H9 (cell line): ENCODE measurements at regions not wholly inside any gene's neighbourhood (a gene's known extent, or its start where the extent isn't known, plus 50 kb on each side); places are given as distances from the start of the nearest gene placed in this dataset.

Experiments
- DNase-seq: peaks from one replicate; pipeline ENCODE4 v3.0.0-alpha.2; 2017
- H2AFZ ChIP-seq: one replicate; pipeline ENCODE4 v1.6.1; 2013; ENCODE audit warnings: mild to moderate bottlenecking, low read length, control low read depth, moderate library complexity
- H2AK5ac ChIP-seq: 2 replicates; pipeline ENCODE4 v1.6.1; 2013; ENCODE audit warnings: low read length, control low read depth, mixed read lengths; ENCODE audit not compliant: insufficient read length
- H2BK120ac ChIP-seq: one replicate; pipeline ENCODE4 v1.6.1; 2013; ENCODE audit warnings: low read depth, mild to moderate bottlenecking, low read length, control low read depth, inconsistent platforms; ENCODE audit not compliant: poor library complexity, severe bottlenecking
- H2BK12ac ChIP-seq: 2 replicates; pipeline ENCODE4 v1.6.1; 2013; ENCODE audit warnings: low read length, control low read depth, mixed read lengths, low read depth; ENCODE audit not compliant: insufficient read length
- H2BK15ac ChIP-seq: 2 replicates; pipeline ENCODE4 v1.6.1; 2013; ENCODE audit warnings: low read depth, low read length, control low read depth
- H2BK20ac ChIP-seq: one replicate; pipeline ENCODE4 v1.6.1; 2013; ENCODE audit warnings: low read depth, mild to moderate bottlenecking, low read length, control low read depth, inconsistent platforms; ENCODE audit not compliant: poor library complexity, severe bottlenecking
- H2BK5ac ChIP-seq: 2 replicates; pipeline ENCODE4 v1.6.1; 2013; ENCODE audit warnings: low read length, control low read depth, mixed read lengths; ENCODE audit not compliant: insufficient read length
- H3K14ac ChIP-seq: 2 replicates; pipeline ENCODE4 v1.6.1; 2013; ENCODE audit warnings: low read length, control low read depth; ENCODE audit not compliant: insufficient read depth
- H3K18ac ChIP-seq: 2 replicates; pipeline ENCODE4 v1.6.1; 2013; ENCODE audit warnings: low read depth, mild to moderate bottlenecking, mixed read lengths, low read length, control low read depth; ENCODE audit not compliant: insufficient read length
- H3K23ac ChIP-seq: 2 replicates; pipeline ENCODE4 v1.6.1; 2013; ENCODE audit warnings: low read length, control low read depth, mixed read lengths, low read depth; ENCODE audit not compliant: insufficient read length
- H3K23me2 ChIP-seq: 2 replicates; pipeline ENCODE4 v1.6.1; 2013; ENCODE audit warnings: low read depth, mild to moderate bottlenecking, mixed read lengths, low read length, control low read depth; ENCODE audit not compliant: insufficient read length, poor library complexity, severe bottlenecking
- H3K27ac ChIP-seq: 2 replicates; pipeline ENCODE4 v1.5.1; 2013; ENCODE audit warnings: low read length, control low read depth, mixed read lengths, low read depth; ENCODE audit not compliant: insufficient read length
- H3K27me3 ChIP-seq: 2 replicates; pipeline ENCODE4 v1.6.1; 2013; ENCODE audit warnings: low read length, control low read depth, inconsistent platforms; ENCODE audit not compliant: insufficient read depth
- H3K4ac ChIP-seq: 2 replicates; pipeline ENCODE4 v1.6.1; 2013; ENCODE audit warnings: low read depth, mild to moderate bottlenecking, control low read depth, inconsistent platforms, low read length, moderate library complexity
- H3K4me1 ChIP-seq: 2 replicates; pipeline ENCODE4 v1.6.1; 2013; ENCODE audit warnings: low read length, control low read depth, inconsistent platforms; ENCODE audit not compliant: insufficient read depth
- H3K4me2 ChIP-seq: 2 replicates; pipeline ENCODE4 v1.6.1; 2013; ENCODE audit warnings: low read length, control low read depth, mixed read lengths; ENCODE audit not compliant: insufficient read length, insufficient read depth
- H3K56ac ChIP-seq: 2 replicates; pipeline ENCODE4 v1.6.1; 2013; ENCODE audit warnings: low read depth, mild to moderate bottlenecking, mixed read lengths, low read length, control low read depth; ENCODE audit not compliant: insufficient read length
- H3K79me1 ChIP-seq: 2 replicates; pipeline ENCODE4 v1.6.1; 2013; ENCODE audit warnings: low read depth, mild to moderate bottlenecking, moderate library complexity, low read length, control low read depth, inconsistent platforms; ENCODE audit not compliant: insufficient read depth, poor library complexity, severe bottlenecking
- H3K79me2 ChIP-seq: 2 replicates; pipeline ENCODE4 v1.6.1; 2013; ENCODE audit warnings: low read length, control low read depth, inconsistent platforms; ENCODE audit not compliant: insufficient read depth
- H3K9ac ChIP-seq: 2 replicates; pipeline ENCODE4 v1.6.1; 2013; ENCODE audit warnings: low read length, control low read depth, mixed read lengths; ENCODE audit not compliant: insufficient read length; ENCODE audit errors: extremely low read depth
- H3K9me3 ChIP-seq: one replicate; pipeline ENCODE4 v1.6.1; 2013; ENCODE audit warnings: low read depth, low read length, inconsistent platforms; ENCODE audit not compliant: control insufficient read depth
- H3T11ph ChIP-seq: one replicate; pipeline ENCODE4 v1.6.1; 2013; ENCODE audit warnings: mild to moderate bottlenecking, low read length, control low read depth, inconsistent platforms
- H4K20me1 ChIP-seq: one replicate; pipeline ENCODE4 v1.6.1; 2013; ENCODE audit not compliant: control insufficient read depth, insufficient read length, insufficient read depth
- H4K5ac ChIP-seq: 2 replicates; pipeline ENCODE4 v1.6.1; 2013; ENCODE audit warnings: low read depth, mild to moderate bottlenecking, mixed read lengths, low read length, control low read depth; ENCODE audit not compliant: insufficient read length
- H4K8ac ChIP-seq: replicated peaks from 2 replicates; pipeline ENCODE4 v1.6.1; 2013; ENCODE audit warnings: low read length, control low read depth, mixed read lengths, low read depth; ENCODE audit not compliant: insufficient read length
- H4K91ac ChIP-seq: 2 replicates; pipeline ENCODE4 v1.6.1; 2013; ENCODE audit warnings: low read depth, mild to moderate bottlenecking, moderate library complexity, mixed read lengths, low read length, control low read depth; ENCODE audit not compliant: insufficient read length
- H3K27ac Mint-ChIP-seq, 3 experiments: 2 replicates in 2 of 3; 3 replicates in 1 of 3; pipeline ENCODE4 v1.8.0; 2020 to 2021; ENCODE audit warnings: mixed read lengths in 3 of 3, mild to moderate bottlenecking in 1 of 3, moderate library complexity in 1 of 3
- H3K27me3 Mint-ChIP-seq: 2 replicates; pipeline ENCODE4 v1.8.0; 2021; ENCODE audit warnings: low read depth, mild to moderate bottlenecking, moderate library complexity, mixed read lengths
- H3K36me3 Mint-ChIP-seq, 3 experiments: 2 replicates in 2 of 3; 3 replicates in 1 of 3; pipeline ENCODE4 v1.8.0; 2020 to 2021; ENCODE audit warnings: low read depth in 3 of 3, mixed read lengths in 3 of 3; ENCODE audit not compliant: insufficient read depth in 1 of 3
- H3K4me1 Mint-ChIP-seq, 2 experiments: 2 replicates each; pipeline ENCODE4 v1.8.0; 2020; ENCODE audit warnings: mixed read lengths in 2 of 2
- H3K4me3 Mint-ChIP-seq, 2 experiments: 2 replicates in 1 of 2; 3 replicates in 1 of 2; pipeline ENCODE4 v1.8.0; 2020 to 2021; ENCODE audit warnings: mild to moderate bottlenecking in 2 of 2, mixed read lengths in 2 of 2, moderate library complexity in 1 of 2
- H3K9me3 Mint-ChIP-seq, 2 experiments: 2 replicates in 1 of 2; 3 replicates in 1 of 2; pipeline ENCODE4 v1.8.0; 2020; ENCODE audit warnings: mild to moderate bottlenecking in 2 of 2, mixed read lengths in 2 of 2, moderate library complexity in 1 of 2
- CTCF ChIP-seq: fragments of 200-600 bp; sonication (generic); conservative IDR thresholded peaks from 3 replicates; pipeline ENCODE4 v1.8.0; 2021; ENCODE audit warnings: antibody characterized with exemption, mild to moderate bottlenecking
- WGBS: extraction: QIAGEN DNeasy Blood & Tissue Kit; methylation state at CpG from one replicate; pipeline ENCODE4 v1.1.7; 2013; ENCODE audit warnings: missing lambda C conversion rate, low lambda C conversion rate, mixed read lengths; ENCODE audit not compliant: insufficient read length; ENCODE audit errors: extremely low coverage; 5-methylcytosine and 5-hydroxymethylcytosine counted together

- no peak for DNase-seq
- Histone ChIP-seq H2AFZ (no peak overlapping the region), H3K14ac (no peak overlapping the region), H3T11ph (no peak overlapping the region), H4K8ac (no peak overlapping the region), H2AK5ac (no peak overlapping the region), H4K5ac (no peak overlapping the region), H2BK5ac (no peak overlapping the region), H2BK12ac (no peak overlapping the region), H2BK120ac (no peak overlapping the region), H3K4ac (no peak overlapping the region), H3K56ac (no peak overlapping the region), H3K27me3 (no peaks in the 10 kb centered on the region), H3K79me1 (no peaks in the 10 kb centered on the region), H3K9me3 (no peaks in the 10 kb centered on the region), H3K4me2 (no peak overlapping the region), H3K9ac (no peak overlapping the region), H4K91ac (no peak overlapping the region), H2BK20ac (no peak overlapping the region), H3K23me2 (no peaks in the 10 kb centered on the region), H4K20me1 (no peaks in the 10 kb centered on the region), H2BK15ac (no peak overlapping the region), H3K4me1 (no peaks in the 10 kb centered on the region; the same call in 1 of the 2 replicates), H3K27ac (no peak overlapping the region), H3K79me2 (no peaks in the 10 kb centered on the region), H3K18ac (no peak overlapping the region), H3K23ac (no peak overlapping the region)
- WGBS = no CpG with 5 or more reads among the region's 2 CpGs
- Mint-ChIP-seq H3K36me3 (no peaks in the 10 kb centered on the region), H3K27me3 (no peaks in the 10 kb centered on the region), H3K4me3 (no peak overlapping the region), H3K9me3 (no peaks in the 10 kb centered on the region), H3K27ac (no peak overlapping the region), H3K4me1 (peaks cover 7% of the 10 kb centered on the region in 2 experiments)
- no peak for TF ChIP-seq CTCF
These were observed 370.7 kb downstream of the ZSWIM6 start for GRCh38 chr5:61702784-61703183.
